HG03139 (cell line): ENCODE measurements at regions not wholly inside any gene's neighbourhood (a gene's known extent, or its start where the extent isn't known, plus 50 kb on each side); places are given as distances from the start of the nearest gene placed in this dataset.
"Not testable (repeated sequence)": the region's sequence is repeated elsewhere in the genome, so short reads cannot be mapped to it uniquely, and the experiment has no call there.

Experiments
- ATAC-seq: cut with Tn5 transposase; IDR thresholded peaks from one replicate; pipeline ENCODE4 v1.9.1; 2021; ENCODE audit not compliant: unreplicated experiment

- no peak for ATAC-seq
Observed at GRCh38 chr6:15935661-15936060, 193.2 kb upstream of the MYLIP start.

- not testable (repeated sequence) for ATAC-seq
Observed at GRCh38 chr6:15931697-15932096, 197.2 kb upstream of the MYLIP start.

DNA sequence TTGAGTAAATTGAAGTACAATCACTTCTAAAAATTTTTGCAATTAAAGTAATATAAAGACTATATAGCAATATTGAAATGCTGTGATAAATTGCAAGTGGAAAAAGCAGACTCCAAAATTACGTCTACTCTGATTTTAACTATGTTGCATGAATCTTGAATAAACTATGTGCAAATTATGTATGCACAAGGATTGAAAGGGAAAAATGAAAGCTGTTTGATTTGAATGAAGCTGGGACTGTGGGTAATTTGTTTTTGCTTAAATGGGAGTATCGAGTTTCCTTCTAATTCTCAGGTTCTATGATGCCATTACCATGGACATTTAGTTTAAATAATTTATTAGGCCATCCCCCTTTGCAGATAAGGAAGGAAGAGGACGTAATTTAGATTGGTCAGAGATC is 198.7 kb upstream of the MYLIP start:
- no peak for ATAC-seq

DNA sequence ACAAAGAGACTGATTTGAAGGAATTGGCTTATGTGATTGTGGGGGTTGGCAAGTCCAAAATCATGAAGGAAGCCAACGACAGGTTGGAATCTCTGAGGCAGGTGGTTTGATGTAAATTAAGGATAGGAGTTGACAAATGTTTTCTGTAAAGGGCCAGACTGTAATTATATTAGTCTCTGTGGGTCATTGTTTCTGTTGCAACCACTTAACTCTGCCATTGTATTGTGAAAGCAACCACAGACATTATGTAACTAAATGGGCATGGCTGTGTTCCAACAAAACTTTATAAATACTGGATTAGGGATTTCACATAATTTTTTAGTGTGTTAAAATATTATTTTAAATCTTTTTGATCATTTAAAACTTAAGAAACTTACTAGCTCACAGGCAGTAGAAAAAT is 199.2 kb upstream of the MYLIP start:
- no peak for ATAC-seq

DNA sequence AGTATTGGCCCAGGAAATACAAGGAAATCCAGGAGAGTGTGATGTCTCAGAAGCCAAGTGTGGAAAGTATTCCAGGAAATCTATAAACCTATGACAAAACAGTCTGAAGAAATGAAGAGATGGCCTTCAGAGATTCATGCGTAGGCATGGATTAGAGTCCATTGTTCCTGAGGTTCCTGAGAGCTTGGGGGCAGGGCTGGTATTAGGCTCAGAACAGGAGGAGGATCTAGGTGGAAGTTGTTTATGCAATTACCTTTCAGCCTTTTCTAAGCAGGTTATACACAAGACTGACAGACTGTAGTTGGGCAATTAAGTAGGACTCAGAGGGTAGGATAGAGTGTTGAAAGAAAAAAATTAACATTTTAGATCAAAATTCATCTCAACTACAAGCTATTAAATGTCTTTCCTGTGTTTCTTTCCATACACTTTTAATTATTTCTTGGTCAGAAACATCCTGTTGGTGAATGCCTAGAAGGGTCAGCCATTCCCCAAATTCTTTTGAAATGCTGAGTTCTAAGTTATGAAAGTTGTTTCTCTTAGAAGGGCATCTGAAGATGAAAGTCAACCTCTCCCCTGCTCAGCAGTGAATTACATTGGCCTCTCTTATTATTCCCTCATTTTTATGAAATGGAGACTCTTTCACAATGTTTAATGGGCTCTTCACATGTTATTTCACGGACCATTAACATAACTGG is 201.2 kb upstream of the MYLIP start:
- ATAC-seq: no peak

GRCh38 chr6:15926256-15926655 is 202.6 kb upstream of the MYLIP start:
- ATAC-seq: no peak

DNA sequence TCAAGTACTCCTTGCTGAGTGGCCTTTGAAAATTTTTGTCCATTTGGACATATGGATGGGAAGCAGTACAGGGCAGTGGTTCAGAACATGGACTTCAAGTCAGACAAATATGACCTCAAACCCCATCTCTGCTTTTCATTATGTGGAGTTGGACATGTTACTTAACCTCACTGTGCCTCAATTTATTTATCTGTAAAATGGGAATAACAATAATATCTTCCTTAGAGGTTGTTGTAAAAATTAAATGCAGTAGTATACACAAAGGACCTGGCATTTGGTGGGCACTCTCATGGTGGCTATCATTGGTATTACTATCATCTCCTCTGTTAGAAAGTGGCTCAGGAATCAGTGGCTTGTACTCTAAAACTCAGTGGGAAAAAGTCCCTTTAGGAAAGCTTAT is 204.0 kb upstream of the MYLIP start:
- no peak for ATAC-seq

DNA sequence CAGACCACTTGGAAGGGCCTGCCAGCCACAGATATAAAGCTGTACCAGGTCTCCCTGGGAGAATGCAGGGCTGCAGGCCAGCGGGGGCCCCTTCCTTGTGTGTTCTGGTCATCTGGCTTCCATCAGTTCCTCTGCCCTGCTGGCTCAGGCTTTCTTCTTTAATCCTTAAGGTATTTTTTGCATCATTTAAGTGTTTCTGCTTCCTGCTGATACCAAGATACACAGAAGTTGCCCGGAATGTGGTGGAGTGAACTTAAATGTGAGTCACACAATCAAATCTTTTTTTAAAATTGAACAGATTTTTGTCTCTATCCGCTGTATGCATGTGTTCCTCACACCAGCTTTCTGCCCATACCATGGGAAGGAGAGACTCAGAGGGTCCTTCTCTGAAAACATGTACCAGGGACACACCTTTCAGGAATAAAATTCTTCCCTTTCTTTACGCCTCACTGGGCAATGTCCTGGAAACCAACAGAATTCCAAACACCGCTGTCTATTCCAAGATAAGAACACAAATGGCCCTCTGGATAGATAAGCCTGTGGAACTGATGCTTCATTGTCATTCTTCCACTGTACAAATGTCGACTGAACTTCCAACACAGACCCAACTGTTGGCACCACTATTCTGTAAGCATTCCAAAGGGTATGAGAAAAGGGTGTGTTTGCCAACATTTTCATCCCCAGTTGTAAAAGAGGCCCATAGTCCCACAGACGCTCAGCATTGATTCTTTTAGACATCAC is 206.2 kb upstream of the MYLIP start:
- no peak for ATAC-seq

DNA sequence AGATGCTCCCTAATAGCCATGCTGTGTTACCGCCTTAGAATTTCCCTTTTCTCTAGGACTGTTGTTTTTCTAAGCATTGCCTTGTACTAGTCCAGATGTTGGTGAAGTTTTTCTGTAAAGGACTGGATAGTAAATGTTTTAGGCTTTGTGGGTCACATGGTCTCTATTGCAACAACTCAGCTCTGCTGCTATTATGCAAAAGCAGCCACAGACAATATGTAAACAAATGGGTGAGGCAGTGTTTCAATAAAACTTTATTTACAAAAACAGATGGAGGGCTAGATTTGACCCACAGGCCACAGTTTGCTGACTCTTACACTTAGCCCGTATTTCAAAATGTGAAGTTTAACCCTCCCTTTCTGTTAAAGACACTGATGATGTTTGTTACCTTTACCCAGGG is 207.6 kb upstream of the MYLIP start:
- no peak for ATAC-seq

DNA sequence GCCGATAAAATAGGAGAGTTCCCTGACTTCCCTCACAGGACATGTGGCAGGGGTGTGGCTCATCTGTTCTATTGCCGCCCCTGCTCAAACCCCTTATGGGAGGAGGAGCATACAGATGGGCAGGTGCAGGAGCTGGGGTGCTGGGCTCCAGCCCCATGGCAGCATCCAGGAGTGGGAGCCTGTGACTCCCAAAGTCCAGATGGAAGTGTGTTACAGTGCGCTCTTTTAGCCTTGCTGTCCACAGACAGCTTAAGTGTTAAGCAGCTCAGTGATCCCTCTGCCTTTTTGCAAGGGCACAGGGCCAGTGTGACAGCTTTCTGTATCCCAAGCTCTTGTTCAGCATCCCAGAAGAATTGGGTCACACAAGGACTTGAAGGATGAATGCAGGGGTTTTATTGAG is 212.3 kb upstream of the MYLIP start:
- ATAC-seq: no peak

DNA sequence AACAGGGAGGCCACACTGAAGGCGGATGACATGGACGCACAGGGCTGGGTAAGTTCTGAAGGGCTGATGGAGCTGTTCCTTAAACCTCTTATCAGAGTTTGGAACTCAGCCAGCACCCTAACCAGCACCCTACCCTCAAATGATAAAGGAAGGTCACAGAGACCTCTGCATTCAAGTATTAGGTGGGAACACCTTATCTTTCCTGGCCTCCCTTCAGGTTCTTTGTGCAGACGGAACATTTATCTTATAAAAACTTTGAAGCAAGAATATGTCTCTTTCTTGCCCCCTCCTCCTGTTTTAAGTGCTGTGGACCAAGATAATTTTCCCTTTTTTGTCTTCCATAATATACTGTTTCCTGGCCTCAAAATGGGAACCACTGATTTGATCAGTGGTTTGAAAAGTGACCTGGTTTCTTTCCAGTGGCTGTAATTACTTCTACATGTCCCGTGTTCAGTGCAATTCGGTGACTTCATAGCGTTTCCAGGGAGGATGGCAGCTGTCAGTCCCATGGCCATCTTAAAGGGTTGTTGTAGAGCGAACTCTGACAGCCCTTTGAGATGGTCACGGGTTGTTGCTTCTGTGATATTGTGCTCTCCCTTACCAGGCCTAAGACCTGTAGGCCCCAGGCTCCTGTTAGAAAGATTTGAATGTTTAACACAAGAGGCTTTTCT is 213.2 kb upstream of the MYLIP start:
- ATAC-seq: no peak

- no peak for ATAC-seq
Observed at GRCh38 chr6:15914553-15914952, 214.3 kb upstream of the MYLIP start.

GRCh38 chr6:15913573-15913972 is 215.3 kb upstream of the MYLIP start:
- ATAC-seq: no peak

DNA sequence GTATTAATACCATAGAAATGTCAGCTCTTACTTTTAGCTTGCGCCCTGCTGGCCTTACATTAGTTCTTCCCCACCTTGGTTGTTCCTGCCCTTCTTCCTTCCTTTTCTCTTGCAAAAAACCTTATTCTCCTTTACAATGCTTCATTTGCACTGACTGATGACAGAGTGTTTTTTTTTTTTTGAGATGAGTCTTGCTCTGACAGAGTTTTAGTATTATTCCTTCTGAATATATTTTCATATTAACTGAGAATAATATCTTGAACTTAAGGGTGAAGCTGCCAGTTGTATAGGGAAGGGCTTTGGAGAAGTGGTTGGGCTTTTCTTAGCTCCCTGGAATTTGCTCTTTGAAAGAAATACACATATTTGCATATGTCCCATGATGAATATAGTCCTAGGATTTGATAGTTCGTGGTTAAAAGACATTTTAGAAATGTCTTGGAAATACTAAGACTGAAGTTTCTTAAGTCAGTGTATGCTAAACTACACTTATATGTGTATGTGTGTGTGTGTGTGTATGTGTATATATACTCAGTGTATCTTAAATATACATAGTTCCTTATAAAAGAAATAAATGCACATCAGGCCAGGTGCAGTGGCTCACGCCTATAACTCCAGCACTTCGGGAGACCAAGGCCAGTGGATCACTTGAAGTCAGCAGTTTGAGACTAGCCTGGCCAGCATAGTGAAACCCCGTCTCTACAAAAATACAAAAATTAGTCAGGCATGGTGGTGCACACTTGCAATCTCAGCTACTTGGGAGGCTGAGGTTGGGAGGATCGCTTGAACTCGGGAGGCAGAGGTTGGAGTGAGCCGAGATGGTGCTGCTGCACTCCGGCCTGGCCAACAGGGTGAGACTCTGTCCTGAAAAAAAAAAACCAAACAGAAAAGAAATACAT is 216.1 kb upstream of the MYLIP start:
- no peak for ATAC-seq

GRCh38 chr6:15911753-15912504 is 217.0 kb upstream of the MYLIP start:
- no peak for ATAC-seq

GRCh38 chr6:15909290-15910070 is 219.4 kb upstream of the MYLIP start:
- no peak for ATAC-seq

- ATAC-seq: no peak
Observed at GRCh38 chr6:15908871-15909270, 220.0 kb upstream of the MYLIP start.

- no peak for ATAC-seq
Observed at GRCh38 chr6:15907914-15908518, 220.9 kb upstream of the MYLIP start.

DNA sequence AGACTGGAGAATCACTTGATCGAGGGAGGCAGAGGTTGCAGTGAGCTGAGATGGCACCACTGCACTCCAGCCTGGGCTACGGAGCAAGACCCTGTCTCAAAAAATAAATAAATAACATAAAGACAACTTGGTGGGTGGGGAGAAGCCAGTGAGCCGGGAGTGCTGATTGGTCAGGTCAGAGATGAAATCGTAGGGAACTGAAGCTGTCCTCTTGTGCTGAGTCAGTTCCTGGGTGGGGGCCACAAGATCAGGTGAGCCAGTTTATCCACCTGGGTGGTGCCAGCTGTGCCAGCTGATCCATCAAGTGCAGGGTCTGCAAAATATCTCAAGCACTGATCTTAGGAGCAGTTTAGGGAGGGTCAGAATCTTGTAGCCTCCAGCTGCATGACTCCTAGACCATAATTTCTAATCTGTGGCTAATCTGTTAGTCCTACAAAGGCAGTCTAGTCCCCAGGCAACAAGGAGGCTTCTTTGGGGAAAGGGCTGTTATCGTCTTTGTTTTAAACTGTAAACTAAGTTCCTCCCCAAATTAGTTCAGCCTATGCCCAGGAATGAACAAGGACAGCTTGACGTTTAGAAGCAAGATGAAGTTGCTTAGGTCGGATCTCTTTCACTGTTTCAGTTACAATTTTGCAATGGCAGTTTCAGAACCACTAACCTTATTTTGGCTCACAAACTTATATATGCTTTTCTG is 221.5 kb upstream of the MYLIP start:
- ATAC-seq: not testable (repeated sequence)
